WTC11 (cell line): ENCODE measurements at regions not wholly inside any gene's neighbourhood (a gene's known extent, or its start where the extent isn't known, plus 50 kb on each side); places are given as distances from the start of the nearest gene placed in this dataset.

Source experiments
- ATAC-seq: fragments of 200-7000 bp; cut with Tn5 transposase; 2 replicates; pipeline ENCODE4 v1.10.0; 2021; ENCODE audit warnings: mild to moderate bottlenecking, moderate library complexity
- CTCF ChIA-PET: fragments of 300-600 bp; sonication (Branson Sonifier 250); formaldehyde crosslinking; loops from one replicate; lab custom pipeline; 2021; ENCODE audit warnings: antibody characterized with exemption; lab: Charles Lee
- POLR2A ChIA-PET: fragments of 350-600 bp; sonication (Branson Sonifier 250); formaldehyde crosslinking; loops from one replicate; lab custom pipeline; 2021; ENCODE audit warnings: antibody characterized with exemption; lab: Charles Lee
- DNase-seq: peaks from one replicate; pipeline ENCODE4 v3.0.0; 2021; ENCODE audit warnings: low spot score
- H3K27ac Mint-ChIP-seq: 2 replicates; pipeline ENCODE4 v1.8.0; 2021; ENCODE audit warnings: mixed read lengths
- H3K27me3 Mint-ChIP-seq: 2 replicates; pipeline ENCODE4 v1.8.0; 2021; ENCODE audit warnings: low read depth, mild to moderate bottlenecking, moderate library complexity, mixed read lengths
- H3K36me3 Mint-ChIP-seq: 2 replicates; pipeline ENCODE4 v1.8.0; 2021; ENCODE audit warnings: mixed read lengths
- H3K4me1 Mint-ChIP-seq: 2 replicates; pipeline ENCODE4 v1.8.0; 2022; ENCODE audit warnings: mixed read lengths
- H3K4me3 Mint-ChIP-seq: 2 replicates; pipeline ENCODE4 v1.8.0; 2021; ENCODE audit warnings: mild to moderate bottlenecking, moderate library complexity, mixed read lengths
- H3K9me3 Mint-ChIP-seq: 2 replicates; pipeline ENCODE4 v1.8.0; 2021; ENCODE audit warnings: mixed read lengths
- CBFB ChIP-seq: sonication (generic); formaldehyde crosslinking; IDR thresholded peaks from 2 replicates; pipeline ENCODE4 v1.8.1; 2022; ENCODE audit warnings: mild to moderate bottlenecking, low read depth, missing genetic modification reagents
- CREB1 ChIP-seq: sonication (generic); formaldehyde crosslinking; IDR thresholded peaks from 2 replicates; pipeline ENCODE4 v1.8.0; 2023; ENCODE audit warnings: mild to moderate bottlenecking, missing genetic modification reagents
- CREM ChIP-seq: sonication (generic); formaldehyde crosslinking; IDR thresholded peaks from 2 replicates; pipeline ENCODE4 v1.8.1; 2022; ENCODE audit warnings: mild to moderate bottlenecking, missing genetic modification reagents, moderate library complexity
- FOXJ3 ChIP-seq: sonication (generic); formaldehyde crosslinking; IDR thresholded peaks from 2 replicates; pipeline ENCODE4 v1.9.0; 2021; ENCODE audit warnings: missing genetic modification reagents, mild to moderate bottlenecking, borderline replicate concordance
- FOXP1 ChIP-seq: sonication (generic); formaldehyde crosslinking; IDR thresholded peaks from 2 replicates; pipeline ENCODE4 v1.8.0; 2022; ENCODE audit warnings: missing genetic modification reagents, mild to moderate bottlenecking, moderate library complexity, borderline replicate concordance
- GABPB1 ChIP-seq: sonication (generic); formaldehyde crosslinking; IDR thresholded peaks from 2 replicates; pipeline ENCODE4 v1.8.1; 2023; ENCODE audit warnings: mild to moderate bottlenecking, missing genetic modification reagents
- MXD4 ChIP-seq: fragments of 250-450 bp; sonication (Bioruptor Pico); IDR thresholded peaks from 2 replicates; pipeline ENCODE4 v1.8.0; 2021; ENCODE audit warnings: mild to moderate bottlenecking, moderate library complexity, borderline replicate concordance
- MYBL2 ChIP-seq: sonication (generic); formaldehyde crosslinking; IDR thresholded peaks from 2 replicates; pipeline ENCODE4 v1.8.1; 2023; ENCODE audit warnings: mild to moderate bottlenecking, moderate library complexity, missing genetic modification reagents
- RELA ChIP-seq: sonication (generic); formaldehyde crosslinking; IDR thresholded peaks from 2 replicates; pipeline ENCODE4 v1.8.1; 2022; ENCODE audit warnings: missing genetic modification reagents, mild to moderate bottlenecking, borderline replicate concordance
- SMAD3 ChIP-seq: sonication (generic); formaldehyde crosslinking; IDR thresholded peaks from 2 replicates; pipeline ENCODE4 v1.8.0; 2022; ENCODE audit warnings: missing genetic modification reagents, mild to moderate bottlenecking, borderline replicate concordance
- TEAD1 ChIP-seq: sonication (generic); formaldehyde crosslinking; IDR thresholded peaks from 2 replicates; pipeline ENCODE4 v1.8.0; 2022; ENCODE audit warnings: mild to moderate bottlenecking, missing genetic modification reagents
- ZNF263 ChIP-seq: sonication (generic); formaldehyde crosslinking; IDR thresholded peaks from 2 replicates; pipeline ENCODE4 v1.8.1; 2022; ENCODE audit warnings: low read depth, mild to moderate bottlenecking, moderate library complexity, missing genetic modification reagents
- ZNF317 ChIP-seq: sonication (generic); formaldehyde crosslinking; IDR thresholded peaks from 2 replicates; pipeline ENCODE4 v1.8.1; 2023; ENCODE audit warnings: low read depth, mild to moderate bottlenecking, moderate library complexity, missing genetic modification reagents, borderline replicate concordance
- ZNF396 ChIP-seq: fragments of 250-450 bp; sonication (Bioruptor Pico); IDR thresholded peaks from 2 replicates; pipeline ENCODE4 v1.8.0; 2021; ENCODE audit warnings: mild to moderate bottlenecking, moderate library complexity, borderline replicate concordance
- ZNF416 ChIP-seq: fragments of 250-450 bp; sonication (Bioruptor Pico); IDR thresholded peaks from 2 replicates; pipeline ENCODE4 v1.9.0; 2021; ENCODE audit warnings: mild to moderate bottlenecking, inconsistent platforms
- ZNF671 ChIP-seq: fragments of 250-450 bp; sonication (Bioruptor Pico); IDR thresholded peaks from 2 replicates; pipeline ENCODE4 v1.8.0; 2021; ENCODE audit warnings: mild to moderate bottlenecking
- TF ChIP-seq, protein P1 (sequence below): sonication (generic); formaldehyde crosslinking; IDR thresholded peaks from 2 replicates; pipeline ENCODE4 v1.8.0; 2022; ENCODE audit warnings: mild to moderate bottlenecking, missing genetic modification reagents
- TF ChIP-seq, protein P2 (sequence below): sonication (generic); formaldehyde crosslinking; IDR thresholded peaks from 2 replicates; pipeline ENCODE4 v1.8.1; 2022; ENCODE audit warnings: mild to moderate bottlenecking, missing genetic modification reagents, moderate library complexity, borderline replicate concordance
- TF ChIP-seq, protein P3 (sequence below): fragments of 250-450 bp; sonication (Bioruptor Pico); IDR thresholded peaks from 2 replicates; pipeline ENCODE4 v2.1.2; 2022; ENCODE audit warnings: mild to moderate bottlenecking, moderate library complexity
- TF ChIP-seq, protein P4 (sequence below): sonication (generic); formaldehyde crosslinking; IDR thresholded peaks from 2 replicates; pipeline ENCODE4 v1.8.1; 2023; ENCODE audit warnings: mild to moderate bottlenecking, missing genetic modification reagents, borderline replicate concordance
- TF ChIP-seq, protein P5 (sequence below): fragments of 250-450 bp; sonication (Bioruptor Pico); conservative IDR thresholded peaks from 2 replicates; pipeline ENCODE4 v1.9.0; 2021; ENCODE audit warnings: mild to moderate bottlenecking
- TF ChIP-seq, protein P6 (sequence below): sonication (generic); formaldehyde crosslinking; conservative IDR thresholded peaks from 2 replicates; pipeline ENCODE4 v1.8.1; 2023; ENCODE audit warnings: mild to moderate bottlenecking, low read depth, missing genetic modification reagents, moderate library complexity
- TF ChIP-seq, protein P7 (sequence below): fragments of 250-450 bp; sonication (Bioruptor Pico); IDR thresholded peaks from 2 replicates; pipeline ENCODE4 v1.9.0; 2021; ENCODE audit warnings: mild to moderate bottlenecking

DNA sequence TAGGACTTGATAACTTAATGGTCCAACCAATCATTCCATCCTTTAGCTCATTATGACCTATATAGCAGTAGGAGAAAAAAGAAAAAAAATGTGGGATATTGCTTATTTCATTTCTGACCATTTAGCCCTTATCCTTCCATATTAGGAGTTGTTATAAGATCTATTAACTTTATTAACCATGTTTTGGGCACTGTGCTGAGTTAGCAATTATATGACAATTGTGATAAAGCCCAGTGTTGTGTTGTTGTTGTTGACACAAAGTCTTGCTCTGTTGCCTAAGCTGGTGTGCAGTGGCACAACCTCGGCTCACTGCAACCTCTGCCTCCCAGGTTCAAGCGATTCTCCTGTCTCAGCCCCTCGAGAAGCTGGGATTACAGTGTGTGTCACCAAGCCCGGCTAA lies 569.7 kb upstream of the FOXG1 start:
- CTCF ChIA-PET: no interaction called here
- no peaks in the 10 kb centered on the region for H3K4me1 Mint-ChIP-seq
- H3K36me3 Mint-ChIP-seq: no peaks in the 10 kb centered on the region
- H3K27me3 Mint-ChIP-seq: no peaks in the 10 kb centered on the region
- H3K9me3 Mint-ChIP-seq: 0 out of 2 replicates have a peak, but pooled peaks cover 3% of the 10 kb centered on the region
- POLR2A ChIA-PET: interaction anchor here (0.7 kb wide), 1 partner anchor 97 kb away, joined by 5 read pairs; no protein-coding TSS in a partner anchor
- H3K27ac Mint-ChIP-seq: no peak overlapping the region
- ATAC-seq (no peak), DNase-seq (no peak)
- H3K4me3 Mint-ChIP-seq: no peak overlapping the region
- TF ChIP-seq ZNF317 (CRISPR knock-in tag) (no peak), FOXJ3 (no peak), MXD4 (CRISPR knock-in tag) (no peak), SMAD3 (CRISPR knock-in tag) (no peak), CBFB (CRISPR knock-in tag) (no peak), TEAD1 (CRISPR knock-in tag) (no peak), RELA (CRISPR knock-in tag) (no peak), CREB1 (CRISPR knock-in tag) (no peak), GABPB1 (no peak), ZNF396 (CRISPR knock-in tag) (no peak), ZNF263 (no peak), FOXP1 (CRISPR knock-in tag) (no peak)
- TF ChIP-seq, protein P1, sequence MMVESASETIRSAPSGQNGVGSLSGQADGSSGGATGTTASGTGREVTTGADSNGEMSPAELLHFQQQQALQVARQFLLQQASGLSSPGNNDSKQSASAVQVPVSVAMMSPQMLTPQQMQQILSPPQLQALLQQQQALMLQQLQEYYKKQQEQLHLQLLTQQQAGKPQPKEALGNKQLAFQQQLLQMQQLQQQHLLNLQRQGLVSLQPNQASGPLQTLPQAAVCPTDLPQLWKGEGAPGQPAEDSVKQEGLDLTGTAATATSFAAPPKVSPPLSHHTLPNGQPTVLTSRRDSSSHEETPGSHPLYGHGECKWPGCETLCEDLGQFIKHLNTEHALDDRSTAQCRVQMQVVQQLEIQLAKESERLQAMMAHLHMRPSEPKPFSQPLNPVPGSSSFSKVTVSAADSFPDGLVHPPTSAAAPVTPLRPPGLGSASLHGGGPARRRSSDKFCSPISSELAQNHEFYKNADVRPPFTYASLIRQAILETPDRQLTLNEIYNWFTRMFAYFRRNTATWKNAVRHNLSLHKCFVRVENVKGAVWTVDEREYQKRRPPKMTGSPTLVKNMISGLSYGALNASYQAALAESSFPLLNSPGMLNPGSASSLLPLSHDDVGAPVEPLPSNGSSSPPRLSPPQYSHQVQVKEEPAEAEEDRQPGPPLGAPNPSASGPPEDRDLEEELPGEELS: no peak
- TF ChIP-seq, protein P2, sequence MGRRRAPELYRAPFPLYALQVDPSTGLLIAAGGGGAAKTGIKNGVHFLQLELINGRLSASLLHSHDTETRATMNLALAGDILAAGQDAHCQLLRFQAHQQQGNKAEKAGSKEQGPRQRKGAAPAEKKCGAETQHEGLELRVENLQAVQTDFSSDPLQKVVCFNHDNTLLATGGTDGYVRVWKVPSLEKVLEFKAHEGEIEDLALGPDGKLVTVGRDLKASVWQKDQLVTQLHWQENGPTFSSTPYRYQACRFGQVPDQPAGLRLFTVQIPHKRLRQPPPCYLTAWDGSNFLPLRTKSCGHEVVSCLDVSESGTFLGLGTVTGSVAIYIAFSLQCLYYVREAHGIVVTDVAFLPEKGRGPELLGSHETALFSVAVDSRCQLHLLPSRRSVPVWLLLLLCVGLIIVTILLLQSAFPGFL (CRISPR knock-in tag): no peak
- TF ChIP-seq, protein P3, sequence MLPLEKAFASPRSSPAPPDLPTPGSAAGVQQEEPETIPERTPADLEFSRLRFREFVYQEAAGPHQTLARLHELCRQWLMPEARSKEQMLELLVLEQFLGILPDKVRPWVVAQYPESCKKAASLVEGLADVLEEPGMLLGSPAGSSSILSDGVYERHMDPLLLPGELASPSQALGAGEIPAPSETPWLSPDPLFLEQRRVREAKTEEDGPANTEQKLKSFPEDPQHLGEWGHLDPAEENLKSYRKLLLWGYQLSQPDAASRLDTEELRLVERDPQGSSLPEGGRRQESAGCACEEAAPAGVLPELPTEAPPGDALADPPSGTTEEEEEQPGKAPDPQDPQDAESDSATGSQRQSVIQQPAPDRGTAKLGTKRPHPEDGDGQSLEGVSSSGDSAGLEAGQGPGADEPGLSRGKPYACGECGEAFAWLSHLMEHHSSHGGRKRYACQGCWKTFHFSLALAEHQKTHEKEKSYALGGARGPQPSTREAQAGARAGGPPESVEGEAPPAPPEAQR (CRISPR knock-in tag): no peak
- TF ChIP-seq, protein P4, sequence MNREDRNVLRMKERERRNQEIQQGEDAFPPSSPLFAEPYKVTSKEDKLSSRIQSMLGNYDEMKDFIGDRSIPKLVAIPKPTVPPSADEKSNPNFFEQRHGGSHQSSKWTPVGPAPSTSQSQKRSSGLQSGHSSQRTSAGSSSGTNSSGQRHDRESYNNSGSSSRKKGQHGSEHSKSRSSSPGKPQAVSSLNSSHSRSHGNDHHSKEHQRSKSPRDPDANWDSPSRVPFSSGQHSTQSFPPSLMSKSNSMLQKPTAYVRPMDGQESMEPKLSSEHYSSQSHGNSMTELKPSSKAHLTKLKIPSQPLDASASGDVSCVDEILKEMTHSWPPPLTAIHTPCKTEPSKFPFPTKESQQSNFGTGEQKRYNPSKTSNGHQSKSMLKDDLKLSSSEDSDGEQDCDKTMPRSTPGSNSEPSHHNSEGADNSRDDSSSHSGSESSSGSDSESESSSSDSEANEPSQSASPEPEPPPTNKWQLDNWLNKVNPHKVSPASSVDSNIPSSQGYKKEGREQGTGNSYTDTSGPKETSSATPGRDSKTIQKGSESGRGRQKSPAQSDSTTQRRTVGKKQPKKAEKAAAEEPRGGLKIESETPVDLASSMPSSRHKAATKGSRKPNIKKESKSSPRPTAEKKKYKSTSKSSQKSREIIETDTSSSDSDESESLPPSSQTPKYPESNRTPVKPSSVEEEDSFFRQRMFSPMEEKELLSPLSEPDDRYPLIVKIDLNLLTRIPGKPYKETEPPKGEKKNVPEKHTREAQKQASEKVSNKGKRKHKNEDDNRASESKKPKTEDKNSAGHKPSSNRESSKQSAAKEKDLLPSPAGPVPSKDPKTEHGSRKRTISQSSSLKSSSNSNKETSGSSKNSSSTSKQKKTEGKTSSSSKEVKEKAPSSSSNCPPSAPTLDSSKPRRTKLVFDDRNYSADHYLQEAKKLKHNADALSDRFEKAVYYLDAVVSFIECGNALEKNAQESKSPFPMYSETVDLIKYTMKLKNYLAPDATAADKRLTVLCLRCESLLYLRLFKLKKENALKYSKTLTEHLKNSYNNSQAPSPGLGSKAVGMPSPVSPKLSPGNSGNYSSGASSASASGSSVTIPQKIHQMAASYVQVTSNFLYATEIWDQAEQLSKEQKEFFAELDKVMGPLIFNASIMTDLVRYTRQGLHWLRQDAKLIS (CRISPR knock-in tag): no peak

DNA sequence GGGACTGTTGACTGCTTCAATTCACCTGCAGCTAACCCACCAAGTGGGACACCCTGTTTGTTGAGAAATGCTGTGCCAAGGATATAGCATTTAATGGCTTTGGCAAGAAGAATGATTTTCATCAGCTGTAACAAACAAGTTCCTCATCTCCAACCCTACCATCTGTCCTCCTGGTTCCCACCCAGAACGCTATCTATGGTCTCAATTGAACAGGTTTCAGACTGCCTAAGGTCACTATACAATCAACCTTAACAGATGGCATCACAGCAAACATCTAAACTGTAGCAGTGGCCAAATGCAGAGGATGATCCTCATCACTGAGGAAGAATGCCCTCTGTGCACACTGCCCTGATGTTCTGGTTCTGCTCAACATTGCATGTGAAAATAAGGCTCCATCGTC lies 546.2 kb upstream of the FOXG1 start:
- POLR2A ChIA-PET: no interaction called here
- no peaks in the 10 kb centered on the region for H3K4me1 Mint-ChIP-seq
- H3K4me3 Mint-ChIP-seq: no peak overlapping the region
- CTCF ChIA-PET: no interaction called here
- no peak for ATAC-seq
- H3K36me3 Mint-ChIP-seq: no peaks in the 10 kb centered on the region
- no peak overlapping the region for H3K27ac Mint-ChIP-seq
- no peak for DNase-seq
- H3K9me3 Mint-ChIP-seq: peaks cover 4% of the 10 kb centered on the region; the same call in 1 of the 2 replicates
- TF ChIP-seq, protein P5, sequence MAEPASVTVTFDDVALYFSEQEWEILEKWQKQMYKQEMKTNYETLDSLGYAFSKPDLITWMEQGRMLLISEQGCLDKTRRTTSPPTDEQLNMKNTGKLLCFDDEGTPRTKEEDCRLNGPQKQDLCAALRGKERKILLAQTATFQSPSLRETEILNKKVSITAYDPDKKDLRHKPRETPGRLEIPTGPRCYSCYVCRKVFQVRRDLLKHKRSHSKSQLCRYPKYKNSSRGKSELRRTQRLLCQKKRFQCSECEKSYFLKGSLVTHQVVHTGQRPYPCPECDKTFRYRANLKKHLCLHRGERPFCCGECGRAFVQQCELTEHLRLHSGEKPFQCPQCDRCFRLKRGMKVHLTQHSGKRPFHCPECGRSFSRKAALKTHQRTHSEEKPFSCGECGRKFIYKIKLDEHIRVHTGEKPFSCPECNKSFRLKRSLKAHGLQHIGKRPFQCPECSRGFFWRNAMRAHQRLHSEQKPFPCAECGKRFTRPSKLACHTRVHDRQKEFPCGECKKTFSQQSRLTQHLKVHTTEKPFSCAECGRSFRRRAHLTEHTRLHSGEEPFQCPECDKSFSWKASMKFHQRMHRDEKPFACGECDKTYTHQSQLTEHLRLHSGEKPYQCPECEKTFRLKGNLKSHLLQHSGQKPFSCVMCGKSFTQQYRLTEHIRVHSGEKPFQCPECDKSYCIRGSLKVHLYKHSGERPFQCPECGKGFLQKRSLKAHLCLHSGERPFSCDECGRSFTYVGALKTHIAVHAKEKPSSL (CRISPR knock-in tag): no peak
- TF ChIP-seq MYBL2 (CRISPR knock-in tag) (no peak), ZNF416 (no peak), CREM (no peak), ZNF671 (CRISPR knock-in tag) (no peak)
- TF ChIP-seq, protein P6, sequence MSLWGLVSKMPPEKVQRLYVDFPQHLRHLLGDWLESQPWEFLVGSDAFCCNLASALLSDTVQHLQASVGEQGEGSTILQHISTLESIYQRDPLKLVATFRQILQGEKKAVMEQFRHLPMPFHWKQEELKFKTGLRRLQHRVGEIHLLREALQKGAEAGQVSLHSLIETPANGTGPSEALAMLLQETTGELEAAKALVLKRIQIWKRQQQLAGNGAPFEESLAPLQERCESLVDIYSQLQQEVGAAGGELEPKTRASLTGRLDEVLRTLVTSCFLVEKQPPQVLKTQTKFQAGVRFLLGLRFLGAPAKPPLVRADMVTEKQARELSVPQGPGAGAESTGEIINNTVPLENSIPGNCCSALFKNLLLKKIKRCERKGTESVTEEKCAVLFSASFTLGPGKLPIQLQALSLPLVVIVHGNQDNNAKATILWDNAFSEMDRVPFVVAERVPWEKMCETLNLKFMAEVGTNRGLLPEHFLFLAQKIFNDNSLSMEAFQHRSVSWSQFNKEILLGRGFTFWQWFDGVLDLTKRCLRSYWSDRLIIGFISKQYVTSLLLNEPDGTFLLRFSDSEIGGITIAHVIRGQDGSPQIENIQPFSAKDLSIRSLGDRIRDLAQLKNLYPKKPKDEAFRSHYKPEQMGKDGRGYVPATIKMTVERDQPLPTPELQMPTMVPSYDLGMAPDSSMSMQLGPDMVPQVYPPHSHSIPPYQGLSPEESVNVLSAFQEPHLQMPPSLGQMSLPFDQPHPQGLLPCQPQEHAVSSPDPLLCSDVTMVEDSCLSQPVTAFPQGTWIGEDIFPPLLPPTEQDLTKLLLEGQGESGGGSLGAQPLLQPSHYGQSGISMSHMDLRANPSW (CRISPR knock-in tag): no peak
- TF ChIP-seq, protein P7, sequence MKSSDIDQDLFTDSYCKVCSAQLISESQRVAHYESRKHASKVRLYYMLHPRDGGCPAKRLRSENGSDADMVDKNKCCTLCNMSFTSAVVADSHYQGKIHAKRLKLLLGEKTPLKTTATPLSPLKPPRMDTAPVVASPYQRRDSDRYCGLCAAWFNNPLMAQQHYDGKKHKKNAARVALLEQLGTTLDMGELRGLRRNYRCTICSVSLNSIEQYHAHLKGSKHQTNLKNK (CRISPR knock-in tag): no peak
- H3K27me3 Mint-ChIP-seq: peaks cover 4% of the 10 kb centered on the region; the same call in 1 of the 2 replicates
